Psoas muscle (tissue), 7 donors: ENCODE measurements at regions not wholly inside any gene's neighbourhood (a gene's known extent, or its start where the extent isn't known, plus 50 kb on each side); places are given as distances from the start of the nearest gene placed in this dataset.

Source experiments
- ATAC-seq, 4 donors: fragments of 200-7000 bp; cut with Tn5 transposase; one replicate each; pipeline ENCODE4 v1.9.1; 2020; ENCODE audit warnings: moderate library complexity in 3 of 4, mild to moderate bottlenecking in 2 of 4
- DNase-seq, 2 donors: peaks; one replicate each; pipeline ENCODE4 v3.0.0-alpha.2; 2020
- H3K27ac ChIP-seq: fragments of 200-600 bp; one replicate; pipeline ENCODE4 v1.8.0; 2022
- H3K27me3 ChIP-seq, 3 donors: fragments of 200-600 bp in 1 of 3; one replicate each; pipeline versions ENCODE4 v1.6.1 to v1.8.0; 2013 to 2022; ENCODE audit warnings: low read length in 2 of 3, mild to moderate bottlenecking in 2 of 3, moderate library complexity in 1 of 3; ENCODE audit not compliant: insufficient read depth in 3 of 3
- H3K36me3 ChIP-seq, 2 donors: fragments of 200-600 bp in 1 of 2; one replicate each; pipeline versions ENCODE4 v1.6.1 to v1.8.0; 2013 to 2022; ENCODE audit warnings: low read depth in 1 of 2, mild to moderate bottlenecking in 1 of 2, moderate library complexity in 1 of 2; ENCODE audit not compliant: insufficient read depth in 1 of 2
- H3K4me1 ChIP-seq: fragments of 200-600 bp; one replicate; pipeline ENCODE4 v1.8.0; 2022
- H3K4me3 ChIP-seq: fragments of 200-600 bp; one replicate; pipeline ENCODE4 v1.8.0; 2022; ENCODE audit warnings: mild to moderate bottlenecking
- H3K9me3 ChIP-seq: fragments of 200-600 bp; one replicate; pipeline ENCODE4 v1.8.0; 2022
- CTCF ChIP-seq: fragments of 200-600 bp; IDR thresholded peaks from one replicate; pipeline ENCODE4 v1.8.0; 2022; ENCODE audit warnings: antibody characterized with exemption
- WGBS, 3 donors: extraction: QIAGEN DNeasy Blood & Tissue Kit; methylation state at CpG; one replicate each; pipeline versions ENCODE4 v1.1.6 to v1.1.7; 2013; 5-methylcytosine and 5-hydroxymethylcytosine counted together
- intact Hi-C, 2 donors: fragments of 100-400 bp; cut with DNase I; formaldehyde crosslinking; loops; one replicate each; pipeline versions ENCODE4 v1.11.0 to v1.14.2; 2022
- donor health status: healthy with polysubstance abuse.
- donor health status: DM: no; HTN: no; CAD: no; lungs with moderate emphysema.
- donor health status: Bipolar disorder and iron deficiency.
- donor health status: healthy.
- donor health status: DM: yes; HTN: yes; CAD: no.
- donor health status: DM: no; HTN: no; CAD: no.
- donor health status: DM: yes; HTN: yes; CAD: no.

GRCh38 chr4:73317092-73317491 is 58.5 kb upstream of the ANKRD17 start:
- no peaks in the 10 kb centered on the region for H3K36me3 ChIP-seq
- intact Hi-C loops, result loop anchor here in 1 of 2 donors (10.0 kb wide), 1 partner anchor 338 kb away; no protein-coding TSS in a partner anchor

GRCh38 chr4:73315091-73315490 is 56.5 kb upstream of the ANKRD17 start:
- H3K9me3 ChIP-seq, result no peaks in the 10 kb centered on the region
- H3K4me1 ChIP-seq, result no peaks in the 10 kb centered on the region
- no peaks in the 10 kb centered on the region for H3K36me3 ChIP-seq
- no peak overlapping the region for H3K4me3 ChIP-seq
- 70 to 78% (median 76%) methylated on average over 2 of the region's 2 CpGs for WGBS, 3 donors
- DNase-seq (no peak), ATAC-seq (no peak)
- no peak overlapping the region for H3K27ac ChIP-seq
- intact Hi-C loops, result loop anchor here in 1 of 2 donors (10.0 kb wide), 1 partner anchor 340 kb away; no protein-coding TSS in a partner anchor
- no peak for TF ChIP-seq CTCF
- no peaks in the 10 kb centered on the region for H3K27me3 ChIP-seq

More at GRCh38 chr4:73317092-73317491, 58.5 kb upstream of the ANKRD17 start:
- no peak for TF ChIP-seq CTCF
- Histone ChIP-seq H3K9me3 (no peaks in the 10 kb centered on the region), H3K27ac (no peak overlapping the region), H3K4me3 (no peak overlapping the region), H3K4me1 (no peaks in the 10 kb centered on the region), H3K27me3 (no peaks in the 10 kb centered on the region)
- no peak for ATAC-seq
- no peak for DNase-seq
- WGBS, 3 donors, result 89 to 95% (median 93%) methylated on average over 1 of the region's 1 CpG

- WGBS, 3 donors, result 72 to 75% (median 73%) methylated on average over 1 of the region's 1 CpG
- H3K4me1 ChIP-seq, result no peaks in the 10 kb centered on the region
- ATAC-seq, result no peak
These were observed 54.4 kb upstream of the ANKRD17 start for GRCh38 chr4:73312967-73313366.

GRCh38 chr4:73311428-73311827 is 52.8 kb upstream of the ANKRD17 start:
- Histone ChIP-seq H3K27ac (no peak overlapping the region), H3K4me3 (no peak overlapping the region), H3K4me1 (no peaks in the 10 kb centered on the region), H3K36me3 (no peaks in the 10 kb centered on the region), H3K9me3 (no peaks in the 10 kb centered on the region), H3K27me3 (no peaks in the 10 kb centered on the region)
- intact Hi-C loops, result loop anchor here (5.0 to 10.0 kb wide), 2 partner anchors 341 to 343 kb away; no protein-coding TSS in a partner anchor
- ATAC-seq (no peak), DNase-seq (no peak)
- peak; percentile 27 for TF ChIP-seq CTCF

More at GRCh38 chr4:73312967-73313366, 54.4 kb upstream of the ANKRD17 start:
- H3K36me3 ChIP-seq, result no peaks in the 10 kb centered on the region
- no peak for TF ChIP-seq CTCF
- intact Hi-C loops, result loop anchor here (5.0 to 10.0 kb wide), 2 partner anchors 339 to 342 kb away; no protein-coding TSS in a partner anchor
- no peak overlapping the region for H3K4me3 ChIP-seq
- H3K9me3 ChIP-seq, result no peaks in the 10 kb centered on the region
- H3K27ac ChIP-seq, result no peak overlapping the region
- no peak for DNase-seq
- no peaks in the 10 kb centered on the region for H3K27me3 ChIP-seq

- H3K36me3 ChIP-seq, result no peaks in the 10 kb centered on the region
- no peak for TF ChIP-seq CTCF
- intact Hi-C loops, result no loop called here
- no peak overlapping the region for H3K27ac ChIP-seq
- H3K9me3 ChIP-seq, result no peaks in the 10 kb centered on the region
- no peak for ATAC-seq
- H3K27me3 ChIP-seq, result no peaks in the 10 kb centered on the region
- no peak overlapping the region for H3K4me3 ChIP-seq
- 76 to 79% (median 77%) methylated on average over 3 of the region's 3 CpGs for WGBS, 3 donors
- DNase-seq, result no peak
- no peaks in the 10 kb centered on the region for H3K4me1 ChIP-seq
These were observed 50.6 kb upstream of the ANKRD17 start for GRCh38 chr4:73309211-73309610.
